ENCODE measurements at regions not wholly inside any gene's neighbourhood (a gene's known extent, or its start where the extent isn't known, plus 50 kb on each side); places are given as distances from the start of the nearest gene placed in this dataset.

DNA sequence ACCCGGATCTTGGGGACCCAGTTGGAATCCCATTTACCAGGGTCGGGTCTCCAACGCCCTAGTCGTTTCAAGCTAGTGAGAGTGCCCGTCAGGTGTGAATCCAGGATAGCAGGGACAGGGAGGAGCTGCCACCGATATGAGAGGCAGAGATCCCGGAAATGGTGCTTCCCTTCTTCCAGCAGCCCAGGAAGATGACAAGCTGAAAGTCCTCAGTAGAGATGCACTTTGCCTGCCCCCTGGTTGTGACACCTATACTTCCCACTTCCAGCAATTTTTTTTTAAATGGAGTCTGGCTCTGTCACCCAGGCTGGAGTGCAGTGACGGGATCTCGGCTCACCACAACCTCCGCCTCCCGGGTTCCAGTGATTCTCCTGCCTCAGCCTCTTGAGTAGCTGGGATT is 503.0 kb downstream of the NTRK3 start:
- CTCF ChIA-PET: no interaction called here
- H3K4me3 Mint-ChIP-seq: no peak overlapping the region
- H3K27me3 Mint-ChIP-seq: peaks cover 1% of the 10 kb centered on the region
- H3K4me1 Mint-ChIP-seq (ENCODE audit: low read depth): peaks cover 2% of the 10 kb centered on the region
- DNase-seq: no peak
- no peaks in the 10 kb centered on the region for H3K36me3 Mint-ChIP-seq (ENCODE audit: low read depth)
- no peak for TF ChIP-seq CTCF (IDR thresholded peaks at IDR 0.05)
- no peaks in the 10 kb centered on the region for H3K9me3 Mint-ChIP-seq
- no peak for ATAC-seq
- no peak overlapping the region for H3K27ac Mint-ChIP-seq
- POLR2A ChIA-PET: no interaction called here
- intact Hi-C loops (cut with micrococcal nuclease): no loop called here

DNA sequence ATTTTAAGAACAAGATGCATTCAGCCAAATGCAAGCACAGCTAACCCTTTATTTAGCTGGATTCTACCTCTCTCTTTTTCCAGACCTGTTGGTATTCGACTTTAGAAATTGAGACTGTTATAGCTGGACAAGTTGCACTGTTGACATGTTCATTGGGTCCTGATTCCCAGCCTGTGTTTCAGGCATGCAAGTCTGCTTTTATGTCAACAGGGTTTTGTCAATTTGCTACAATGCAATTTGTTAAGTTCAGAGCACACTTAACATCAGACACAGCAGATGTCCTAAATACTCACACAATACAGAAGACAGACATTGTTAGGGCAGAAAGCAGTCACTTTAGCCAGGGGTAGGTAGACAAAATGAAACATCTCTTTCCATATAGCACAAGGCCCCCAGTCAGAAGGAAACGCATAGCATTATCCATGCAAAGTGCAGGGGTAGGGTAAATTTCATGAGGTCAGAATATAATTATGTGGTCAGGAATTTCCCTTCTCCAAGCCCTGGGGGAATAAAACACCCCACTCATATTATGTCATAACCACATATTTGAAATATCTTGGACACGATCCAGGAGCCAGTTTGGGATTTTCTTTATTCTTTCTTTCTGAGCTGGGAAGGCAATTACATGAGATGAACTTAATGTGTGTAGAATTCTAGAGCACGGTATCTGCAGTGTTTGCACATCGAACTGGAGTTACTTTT is 504.1 kb downstream of the NTRK3 start:
- H3K9me3 Mint-ChIP-seq: no peaks in the 10 kb centered on the region
- TF ChIP-seq CTCF (IDR thresholded peaks at IDR 0.05): no peak
- no peak for ATAC-seq
- H3K27me3 Mint-ChIP-seq: peaks cover 3% of the 10 kb centered on the region
- intact Hi-C loops (cut with micrococcal nuclease): no loop called here
- H3K27ac Mint-ChIP-seq: no peak overlapping the region
- no peak overlapping the region for H3K4me3 Mint-ChIP-seq
- H3K36me3 Mint-ChIP-seq (ENCODE audit: low read depth): no peaks in the 10 kb centered on the region
- ChIA-PET POLR2A (no interaction called here), CTCF (no interaction called here)
- H3K4me1 Mint-ChIP-seq (ENCODE audit: low read depth): peaks cover 2% of the 10 kb centered on the region
- no peak for DNase-seq

GRCh38 chr15:87748483-87748882 is 508.1 kb downstream of the NTRK3 start:
- H3K4me3 Mint-ChIP-seq: no peak overlapping the region
- no peaks in the 10 kb centered on the region for H3K9me3 Mint-ChIP-seq
- no peak for ATAC-seq
- H3K27me3 Mint-ChIP-seq: peaks cover 3% of the 10 kb centered on the region
- H3K27ac Mint-ChIP-seq: no peak overlapping the region
- intact Hi-C loops (cut with micrococcal nuclease): no loop called here
- ChIA-PET POLR2A (no interaction called here), CTCF (no interaction called here)
- no peaks in the 10 kb centered on the region for H3K36me3 Mint-ChIP-seq (ENCODE audit: low read depth)
- TF ChIP-seq CTCF (IDR thresholded peaks at IDR 0.05): no peak
- DNase-seq: no peak
- H3K4me1 Mint-ChIP-seq (ENCODE audit: low read depth): peaks cover 2% of the 10 kb centered on the region

DNA sequence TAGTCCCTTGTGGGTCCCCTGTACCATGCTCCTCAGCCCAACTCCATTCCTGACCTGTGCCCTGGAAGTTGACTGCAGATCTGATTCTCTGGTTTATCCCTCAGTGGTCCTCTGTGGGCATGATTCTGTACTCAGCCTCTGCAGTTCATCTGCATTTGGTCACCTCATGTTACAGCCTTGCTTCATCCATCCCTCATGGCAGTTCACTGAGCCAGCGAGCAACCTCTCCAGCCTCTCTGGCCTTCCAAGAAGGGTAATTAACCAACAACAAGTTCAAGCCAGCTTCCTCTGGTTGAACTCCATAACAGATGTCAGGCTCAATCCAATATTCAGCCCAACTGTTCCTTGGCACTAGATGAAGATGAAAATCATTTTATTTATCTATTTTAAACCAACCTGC is 509.5 kb downstream of the NTRK3 start:
- no peak for ATAC-seq
- Mint-ChIP-seq H3K4me1 (ENCODE audit: low read depth) (no peaks in the 10 kb centered on the region), H3K9me3 (no peaks in the 10 kb centered on the region), H3K27me3 (peaks cover 3% of the 10 kb centered on the region), H3K36me3 (ENCODE audit: low read depth) (no peaks in the 10 kb centered on the region), H3K27ac (no peak overlapping the region), H3K4me3 (no peak overlapping the region)
- POLR2A ChIA-PET: no interaction called here
- CTCF ChIA-PET: no interaction called here
- TF ChIP-seq CTCF (IDR thresholded peaks at IDR 0.05): no peak
- no peak for DNase-seq
- intact Hi-C loops (cut with micrococcal nuclease): no loop called here

DNA sequence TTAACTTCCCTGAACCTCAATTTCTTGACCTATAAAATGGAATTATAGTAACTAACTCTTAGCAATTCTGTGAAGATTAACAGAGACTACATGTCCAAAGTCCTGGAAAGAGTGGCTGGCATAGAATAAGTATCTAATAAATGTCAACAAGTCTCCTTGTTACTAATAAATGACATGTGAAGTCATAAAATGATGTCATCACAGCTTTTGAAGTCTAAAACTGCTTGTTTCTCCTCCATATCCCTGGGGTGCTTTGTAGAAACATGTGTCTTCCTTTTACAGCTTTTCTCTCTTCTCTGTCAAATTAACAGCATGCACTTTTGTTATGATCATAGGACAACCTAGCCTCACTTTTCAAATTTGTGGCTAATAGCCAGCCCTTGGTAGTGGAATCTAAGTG is 510.2 kb downstream of the NTRK3 start:
- Mint-ChIP-seq H3K27me3 (peaks cover 3% of the 10 kb centered on the region), H3K4me3 (no peak overlapping the region), H3K36me3 (ENCODE audit: low read depth) (no peaks in the 10 kb centered on the region), H3K9me3 (no peaks in the 10 kb centered on the region), H3K27ac (no peak overlapping the region), H3K4me1 (ENCODE audit: low read depth) (no peaks in the 10 kb centered on the region)
- intact Hi-C loops (cut with micrococcal nuclease): no loop called here
- no peak for TF ChIP-seq CTCF (IDR thresholded peaks at IDR 0.05)
- DNase-seq: no peak
- no peak for ATAC-seq
- ChIA-PET POLR2A (no interaction called here), CTCF (no interaction called here)
